SK-N-SH treated with all-trans-retinoic acid at 6 μM for 48 hours (cell line): ENCODE measurements at regions not wholly inside any gene's neighbourhood (a gene's known extent, or its start where the extent isn't known, plus 50 kb on each side); places are given as distances from the start of the nearest gene placed in this dataset.

Experiments used
- ARNTL ChIP-seq: fragments of 450-650 bp; formaldehyde crosslinking; IDR thresholded peaks from 2 replicates; pipeline ENCODE4 v1.5.0; 2020; ENCODE audit warnings: low read depth, mild to moderate bottlenecking, moderate library complexity, borderline replicate concordance
- CSDC2 ChIP-seq: fragments of 250-450 bp; sonication (Bioruptor Pico); IDR thresholded peaks from 2 replicates; pipeline ENCODE4 v1.5.0; 2020; ENCODE audit warnings: mild to moderate bottlenecking, moderate library complexity
- ISL1 ChIP-seq: fragments of 250-450 bp; sonication (Bioruptor Pico); IDR thresholded peaks from 2 replicates; pipeline ENCODE4 v2.1.2; 2022; ENCODE audit warnings: mild to moderate bottlenecking, moderate library complexity
- OSR1 ChIP-seq: fragments of 250-450 bp; sonication (Bioruptor Pico); IDR thresholded peaks from 2 replicates; pipeline ENCODE4 v1.8.0; 2022; ENCODE audit warnings: moderate library complexity, mild to moderate bottlenecking, inconsistent platforms
- TCF4 ChIP-seq: fragments of 250-450 bp; sonication (Bioruptor Pico); IDR thresholded peaks from 2 replicates; pipeline ENCODE4 v1.8.0; 2021; ENCODE audit warnings: mild to moderate bottlenecking, moderate library complexity, borderline replicate concordance
- TOX ChIP-seq: fragments of 250-450 bp; sonication (Bioruptor Pico); IDR thresholded peaks from 2 replicates; pipeline ENCODE4 v1.8.0; 2021; ENCODE audit warnings: mild to moderate bottlenecking, moderate library complexity, borderline replicate concordance
- ZC3H10 ChIP-seq: fragments of 250-450 bp; sonication (Bioruptor Pico); IDR thresholded peaks from 2 replicates; pipeline ENCODE4 v1.5.1; 2021; ENCODE audit warnings: mild to moderate bottlenecking, moderate library complexity
- ZFP3 ChIP-seq: fragments of 250-450 bp; sonication (Bioruptor Pico); IDR thresholded peaks from 2 replicates; pipeline ENCODE4 v1.5.0; 2020; ENCODE audit warnings: mild to moderate bottlenecking, moderate library complexity
- ZFP30 ChIP-seq: fragments of 450-650 bp; formaldehyde crosslinking; IDR thresholded peaks from 2 replicates; pipeline ENCODE4 v1.5.0; 2022; ENCODE audit warnings: mild to moderate bottlenecking, moderate library complexity
- ZNF565 ChIP-seq: fragments of 450-650 bp; formaldehyde crosslinking; conservative IDR thresholded peaks from 2 replicates; pipeline ENCODE4 v1.5.0; 2020; ENCODE audit warnings: low read depth, mild to moderate bottlenecking, moderate library complexity
- ZNF70 ChIP-seq: fragments of 450-650 bp; formaldehyde crosslinking; IDR thresholded peaks from 2 replicates; pipeline ENCODE4 v1.5.0; 2020; ENCODE audit warnings: mild to moderate bottlenecking, moderate library complexity
- ZNF8 ChIP-seq: fragments of 450-650 bp; formaldehyde crosslinking; IDR thresholded peaks from 2 replicates; pipeline ENCODE4 v1.5.0; 2020; ENCODE audit warnings: mild to moderate bottlenecking, moderate library complexity
- TF ChIP-seq, protein P1 (sequence below): fragments of 250-450 bp; sonication (Bioruptor Pico); IDR thresholded peaks from 2 replicates; pipeline ENCODE4 v1.8.0; 2020; ENCODE audit warnings: mild to moderate bottlenecking, moderate library complexity, borderline replicate concordance
- TF ChIP-seq, protein P2 (sequence below): fragments of 250-450 bp; sonication (Bioruptor Pico); IDR thresholded peaks from 2 replicates; pipeline ENCODE4 v1.8.0; 2021; ENCODE audit warnings: low read depth, mild to moderate bottlenecking, moderate library complexity, borderline replicate concordance

DNA sequence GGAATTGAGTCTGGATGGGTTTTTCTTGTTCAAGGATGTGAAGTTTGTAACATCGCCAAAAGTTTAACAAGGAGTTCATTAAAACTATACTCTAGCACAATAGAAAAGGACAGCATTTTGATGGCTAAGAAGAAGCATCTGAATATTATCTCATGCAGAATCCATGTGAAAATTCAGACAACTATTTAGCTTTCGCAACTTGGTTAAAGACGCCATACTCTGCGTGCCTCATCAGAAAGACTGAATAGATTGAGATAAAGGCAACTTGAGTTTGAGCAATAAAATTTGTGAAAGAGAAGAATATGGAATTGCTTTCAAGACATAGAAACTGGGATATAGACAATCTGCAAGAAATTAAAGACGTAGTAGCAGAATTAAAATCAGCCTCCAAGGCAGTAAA lies 151.1 kb upstream of the MYOCD start:
- TF ChIP-seq, protein P1, sequence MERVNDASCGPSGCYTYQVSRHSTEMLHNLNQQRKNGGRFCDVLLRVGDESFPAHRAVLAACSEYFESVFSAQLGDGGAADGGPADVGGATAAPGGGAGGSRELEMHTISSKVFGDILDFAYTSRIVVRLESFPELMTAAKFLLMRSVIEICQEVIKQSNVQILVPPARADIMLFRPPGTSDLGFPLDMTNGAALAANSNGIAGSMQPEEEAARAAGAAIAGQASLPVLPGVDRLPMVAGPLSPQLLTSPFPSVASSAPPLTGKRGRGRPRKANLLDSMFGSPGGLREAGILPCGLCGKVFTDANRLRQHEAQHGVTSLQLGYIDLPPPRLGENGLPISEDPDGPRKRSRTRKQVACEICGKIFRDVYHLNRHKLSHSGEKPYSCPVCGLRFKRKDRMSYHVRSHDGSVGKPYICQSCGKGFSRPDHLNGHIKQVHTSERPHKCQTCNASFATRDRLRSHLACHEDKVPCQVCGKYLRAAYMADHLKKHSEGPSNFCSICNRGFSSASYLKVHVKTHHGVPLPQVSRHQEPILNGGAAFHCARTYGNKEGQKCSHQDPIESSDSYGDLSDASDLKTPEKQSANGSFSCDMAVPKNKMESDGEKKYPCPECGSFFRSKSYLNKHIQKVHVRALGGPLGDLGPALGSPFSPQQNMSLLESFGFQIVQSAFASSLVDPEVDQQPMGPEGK (CRISPR knock-in tag) = no peak
- TF ChIP-seq, protein P2, sequence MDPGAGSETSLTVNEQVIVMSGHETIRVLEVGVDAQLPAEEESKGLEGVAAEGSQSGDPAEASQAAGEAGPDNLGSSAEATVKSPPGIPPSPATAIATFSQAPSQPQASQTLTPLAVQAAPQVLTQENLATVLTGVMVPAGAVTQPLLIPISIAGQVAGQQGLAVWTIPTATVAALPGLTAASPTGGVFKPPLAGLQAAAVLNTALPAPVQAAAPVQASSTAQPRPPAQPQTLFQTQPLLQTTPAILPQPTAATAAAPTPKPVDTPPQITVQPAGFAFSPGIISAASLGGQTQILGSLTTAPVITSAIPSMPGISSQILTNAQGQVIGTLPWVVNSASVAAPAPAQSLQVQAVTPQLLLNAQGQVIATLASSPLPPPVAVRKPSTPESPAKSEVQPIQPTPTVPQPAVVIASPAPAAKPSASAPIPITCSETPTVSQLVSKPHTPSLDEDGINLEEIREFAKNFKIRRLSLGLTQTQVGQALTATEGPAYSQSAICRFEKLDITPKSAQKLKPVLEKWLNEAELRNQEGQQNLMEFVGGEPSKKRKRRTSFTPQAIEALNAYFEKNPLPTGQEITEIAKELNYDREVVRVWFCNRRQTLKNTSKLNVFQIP (CRISPR knock-in tag) = no peak
- TF ChIP-seq ZFP3 (CRISPR knock-in tag) = no peak
- no peak for TF ChIP-seq ARNTL (CRISPR knock-in tag)
- no peak for TF ChIP-seq CSDC2 (CRISPR knock-in tag)
- no peak for TF ChIP-seq ZFP30
- no peak for TF ChIP-seq TOX
- no peak for TF ChIP-seq ZC3H10
- TF ChIP-seq OSR1 (CRISPR knock-in tag) = no peak
- TF ChIP-seq ZNF8 (CRISPR knock-in tag) = no peak
- TF ChIP-seq TCF4 (CRISPR knock-in tag) = no peak
- TF ChIP-seq ZNF70 (CRISPR knock-in tag) = no peak
- TF ChIP-seq ZNF565 = no peak
- no peak for TF ChIP-seq ISL1
